ENCODE measurements at regions not wholly inside any gene's neighbourhood (a gene's known extent, or its start where the extent isn't known, plus 50 kb on each side); places are given as distances from the start of the nearest gene placed in this dataset.
A peak's percentile ranks its signal among the peaks of the same experiment; 100 is the strongest.
"Not testable (repeated sequence)": the region's sequence is repeated elsewhere in the genome, so short reads cannot be mapped to it uniquely, and the experiment has no call there.

DNA sequence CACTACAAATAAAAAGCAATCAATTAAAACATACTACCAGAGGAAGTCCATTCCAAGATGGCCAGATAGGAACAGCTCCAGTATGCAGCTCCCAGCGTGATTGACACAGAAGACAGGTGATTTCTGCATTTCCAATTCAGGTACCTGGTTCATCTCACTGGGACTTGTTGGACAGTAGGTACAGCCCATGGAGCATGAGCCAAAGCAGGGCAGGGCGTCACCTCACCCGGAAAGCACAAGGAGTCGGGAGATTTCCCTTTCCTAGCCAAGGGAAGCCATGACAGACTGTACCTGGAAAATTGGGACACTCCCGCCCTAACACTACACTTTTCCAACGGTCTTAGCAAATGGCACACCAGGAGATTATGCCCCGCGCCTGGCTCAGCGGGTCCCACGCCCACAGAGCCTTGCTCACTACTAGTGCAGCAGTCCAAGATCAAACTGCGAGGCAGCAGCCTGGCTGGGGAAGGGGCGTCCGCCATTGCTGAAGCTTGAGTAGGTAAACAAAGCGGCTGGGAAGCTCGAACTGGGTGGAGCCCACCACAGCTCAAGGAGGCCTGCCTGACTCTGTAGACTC lies 106.0 kb downstream of the BUD13 start (continued):
- TF ChIP-seq, protein P1, sequence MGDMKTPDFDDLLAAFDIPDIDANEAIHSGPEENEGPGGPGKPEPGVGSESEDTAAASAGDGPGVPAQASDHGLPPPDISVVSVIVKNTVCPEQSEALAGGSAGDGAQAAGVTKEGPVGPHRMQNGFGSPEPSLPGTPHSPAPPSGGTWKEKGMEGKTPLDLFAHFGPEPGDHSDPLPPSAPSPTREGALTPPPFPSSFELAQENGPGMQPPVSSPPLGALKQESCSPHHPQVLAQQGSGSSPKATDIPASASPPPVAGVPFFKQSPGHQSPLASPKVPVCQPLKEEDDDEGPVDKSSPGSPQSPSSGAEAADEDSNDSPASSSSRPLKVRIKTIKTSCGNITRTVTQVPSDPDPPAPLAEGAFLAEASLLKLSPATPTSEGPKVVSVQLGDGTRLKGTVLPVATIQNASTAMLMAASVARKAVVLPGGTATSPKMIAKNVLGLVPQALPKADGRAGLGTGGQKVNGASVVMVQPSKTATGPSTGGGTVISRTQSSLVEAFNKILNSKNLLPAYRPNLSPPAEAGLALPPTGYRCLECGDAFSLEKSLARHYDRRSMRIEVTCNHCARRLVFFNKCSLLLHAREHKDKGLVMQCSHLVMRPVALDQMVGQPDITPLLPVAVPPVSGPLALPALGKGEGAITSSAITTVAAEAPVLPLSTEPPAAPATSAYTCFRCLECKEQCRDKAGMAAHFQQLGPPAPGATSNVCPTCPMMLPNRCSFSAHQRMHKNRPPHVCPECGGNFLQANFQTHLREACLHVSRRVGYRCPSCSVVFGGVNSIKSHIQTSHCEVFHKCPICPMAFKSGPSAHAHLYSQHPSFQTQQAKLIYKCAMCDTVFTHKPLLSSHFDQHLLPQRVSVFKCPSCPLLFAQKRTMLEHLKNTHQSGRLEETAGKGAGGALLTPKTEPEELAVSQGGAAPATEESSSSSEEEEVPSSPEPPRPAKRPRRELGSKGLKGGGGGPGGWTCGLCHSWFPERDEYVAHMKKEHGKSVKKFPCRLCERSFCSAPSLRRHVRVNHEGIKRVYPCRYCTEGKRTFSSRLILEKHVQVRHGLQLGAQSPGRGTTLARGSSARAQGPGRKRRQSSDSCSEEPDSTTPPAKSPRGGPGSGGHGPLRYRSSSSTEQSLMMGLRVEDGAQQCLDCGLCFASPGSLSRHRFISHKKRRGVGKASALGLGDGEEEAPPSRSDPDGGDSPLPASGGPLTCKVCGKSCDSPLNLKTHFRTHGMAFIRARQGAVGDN (CRISPR knock-in tag; IDR thresholded peaks at IDR 0.05) = peak; percentile 38
- TF ChIP-seq KLF6 (CRISPR knock-in tag; IDR thresholded peaks at IDR 0.05) (peak; percentile 9; the same call in 1 of the 2 replicates), SNAI1 (CRISPR knock-in tag; IDR thresholded peaks at IDR 0.05; ENCODE audit: borderline replicate concordance) (0 out of 2 replicates have a peak, but pooled peaks have one; percentile 33), GABPA (CRISPR knock-in tag; IDR thresholded peaks at IDR 0.05; ENCODE audit: low read depth) (0 out of 2 replicates have a peak, but pooled peaks have one; percentile 3), YY1 (IDR thresholded peaks at IDR 0.05; ENCODE audit: insufficient read depth, insufficient replicate concordance, low read depth, low read length) (peak; percentile 57), NONO (CRISPR knock-in tag; conservative IDR thresholded peaks at IDR 0.05) (peak; percentile 8; the same call in 1 of the 2 replicates), KDM5B (CRISPR knock-in tag; IDR thresholded peaks at IDR 0.05; ENCODE audit: borderline replicate concordance) (peak; percentile 39; the same call in 1 of the 2 replicates)
- TF ChIP-seq GABPA (IDR thresholded peaks at IDR 0.05; ENCODE audit: low read depth, low read length); NONO (IDR thresholded peaks at IDR 0.05): not testable (repeated sequence)

- Histone ChIP-seq H3K4me1 (ENCODE audit: insufficient read depth, low read length) (peaks cover 63% of the 10 kb centered on the region), H3K27ac (ENCODE audit: extremely low read length, insufficient read depth, low read length) (no peak overlapping the region), H3K4me3 (replicated peaks in 1 of 3; ENCODE audit: insufficient read depth in 1 of 3, low read depth in 2 of 3, low read length in 3 of 3) (no peak overlapping the region), H3K27me3 (ENCODE audit: control insufficient read depth in 1 of 2, insufficient read depth in 2 of 2, low read length in 2 of 2) (no peaks in the 10 kb centered on the region), H2AFZ (ENCODE audit: low read length) (no peak overlapping the region), H3K9ac (ENCODE audit: insufficient read depth, low read depth, low read length) (no peak overlapping the region), H3K36me3 (replicated peaks in 1 of 2; ENCODE audit: control insufficient read depth in 1 of 2, insufficient read depth in 2 of 2, low read length in 2 of 2) (no peaks in the 10 kb centered on the region), H3K9me3 (ENCODE audit: low read length) (peaks cover 15% of the 10 kb centered on the region; the same call in 1 of the 2 replicates), H3K4me2 (ENCODE audit: low read depth, low read length) (peak overlapping the region; percentile 60; the same call in 1 of the 2 replicates), H4K20me1 (ENCODE audit: insufficient read depth, low read length) (no peaks in the 10 kb centered on the region), H3K79me2 (ENCODE audit: insufficient read depth, low read length) (peaks cover 3% of the 10 kb centered on the region)
- ATAC-seq (no peak), FAIRE-seq (no peak), DNase-seq (ENCODE audit: low spot score) (no peak)
- ChIA-PET CTCF (ENCODE audit: low intra/inter-chr PET ratio, low total read pairs) (no interaction called here), POLR2A (no interaction called here)
- TF ChIP-seq ZNF160 (CRISPR knock-in tag; IDR thresholded peaks at IDR 0.05) = peak; percentile 100
- TF ChIP-seq, protein P2, sequence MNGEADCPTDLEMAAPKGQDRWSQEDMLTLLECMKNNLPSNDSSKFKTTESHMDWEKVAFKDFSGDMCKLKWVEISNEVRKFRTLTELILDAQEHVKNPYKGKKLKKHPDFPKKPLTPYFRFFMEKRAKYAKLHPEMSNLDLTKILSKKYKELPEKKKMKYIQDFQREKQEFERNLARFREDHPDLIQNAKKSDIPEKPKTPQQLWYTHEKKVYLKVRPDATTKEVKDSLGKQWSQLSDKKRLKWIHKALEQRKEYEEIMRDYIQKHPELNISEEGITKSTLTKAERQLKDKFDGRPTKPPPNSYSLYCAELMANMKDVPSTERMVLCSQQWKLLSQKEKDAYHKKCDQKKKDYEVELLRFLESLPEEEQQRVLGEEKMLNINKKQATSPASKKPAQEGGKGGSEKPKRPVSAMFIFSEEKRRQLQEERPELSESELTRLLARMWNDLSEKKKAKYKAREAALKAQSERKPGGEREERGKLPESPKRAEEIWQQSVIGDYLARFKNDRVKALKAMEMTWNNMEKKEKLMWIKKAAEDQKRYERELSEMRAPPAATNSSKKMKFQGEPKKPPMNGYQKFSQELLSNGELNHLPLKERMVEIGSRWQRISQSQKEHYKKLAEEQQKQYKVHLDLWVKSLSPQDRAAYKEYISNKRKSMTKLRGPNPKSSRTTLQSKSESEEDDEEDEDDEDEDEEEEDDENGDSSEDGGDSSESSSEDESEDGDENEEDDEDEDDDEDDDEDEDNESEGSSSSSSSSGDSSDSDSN (CRISPR knock-in tag; IDR thresholded peaks at IDR 0.05) = no peak
- in situ Hi-C loops (cut with HindIII; ENCODE audit: extremely low pct_ligation_motif_present, low pct_unique_long_range_greater_than_20kb) = no loop called here
- intact Hi-C loops (cut with micrococcal nuclease; ENCODE audit: unreplicated experiment) = no loop called here
- no TSS peak for BruUV-seq (replicated peaks)
These were observed 107.3 kb downstream of the BUD13 start for GRCh38 chr11:116665523-116665922.

Measured in HepG2 (cell line).